ENCODE measurements at regions not wholly inside any gene's neighbourhood (a gene's known extent, or its start where the extent isn't known, plus 50 kb on each side); places are given as distances from the start of the nearest gene placed in this dataset.

- Histone ChIP-seq H3K27ac (no peak overlapping the region), H3K9me3 (peaks cover 4% of the 10 kb centered on the region), H3K4me1 (no peaks in the 10 kb centered on the region), H3K27me3 (no peaks in the 10 kb centered on the region), H3K4me3 (no peak overlapping the region), H3K36me3 (no peaks in the 10 kb centered on the region)
- TF ChIP-seq POLR2AphosphoS5 (IDR thresholded peaks at IDR 0.05; ENCODE audit: insufficient read depth in 1 of 2, low read depth in 1 of 2), result no peak
- TF ChIP-seq POLR2A (IDR thresholded peaks at IDR 0.05), result no peak
- TF ChIP-seq CTCF (IDR thresholded peaks at IDR 0.05), result no peak
- intact Hi-C loops (cut with DNase I), result no loop called here
- peak; percentile 70 to 89 for DNase-seq (ENCODE audit: extremely low spot score in 2 of 2)
Measured at GRCh38 chr19:29365836-29366417, 153.0 kb upstream of the UQCRFS1 start.

DNA sequence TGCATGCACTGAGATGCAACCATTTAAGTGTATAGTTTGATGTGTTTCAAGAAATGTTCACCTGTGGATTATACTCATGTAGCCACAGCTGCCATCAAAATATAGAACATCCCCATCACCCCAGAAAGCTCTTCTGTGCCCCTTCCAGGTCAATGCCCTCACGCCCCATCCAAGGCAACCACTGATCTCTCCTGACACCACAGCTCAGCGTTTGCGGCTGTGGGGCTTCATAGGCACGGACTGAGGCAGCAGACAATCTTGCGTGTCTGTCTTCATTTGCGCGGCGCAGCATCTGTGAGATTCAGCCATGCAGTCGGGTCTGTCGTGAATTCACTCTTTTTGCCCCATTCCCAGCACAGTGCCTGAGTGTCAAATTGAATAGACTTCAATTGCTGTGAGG is 153.8 kb upstream of the UQCRFS1 start:
- no peak overlapping the region for H3K27ac ChIP-seq
- no peaks in the 10 kb centered on the region for H3K27me3 ChIP-seq
- H3K36me3 ChIP-seq, result no peaks in the 10 kb centered on the region
- no peak for TF ChIP-seq POLR2AphosphoS5 (IDR thresholded peaks at IDR 0.05; ENCODE audit: insufficient read depth in 1 of 2, low read depth in 1 of 2)
- TF ChIP-seq POLR2A (IDR thresholded peaks at IDR 0.05), result no peak
- TF ChIP-seq CTCF (IDR thresholded peaks at IDR 0.05), result no peak
- intact Hi-C loops (cut with DNase I), result no loop called here
- DNase-seq (ENCODE audit: extremely low spot score in 2 of 2), result peak; percentile 22 to 74
- peaks cover 3% of the 10 kb centered on the region for H3K9me3 ChIP-seq
- H3K4me3 ChIP-seq, result no peak overlapping the region
- no peaks in the 10 kb centered on the region for H3K4me1 ChIP-seq

GRCh38 chr19:29367791-29368222 is 154.9 kb upstream of the UQCRFS1 start:
- intact Hi-C loops (cut with DNase I), result no loop called here
- DNase-seq (ENCODE audit: extremely low spot score in 2 of 2), result peak in 1 of 2 donors; percentile 32

GRCh38 chr19:29370276-29370675 is 155.5 kb upstream of the VSTM2B start:
- Histone ChIP-seq H3K27me3 (no peaks in the 10 kb centered on the region), H3K4me1 (no peaks in the 10 kb centered on the region), H3K9me3 (no peaks in the 10 kb centered on the region), H3K36me3 (no peaks in the 10 kb centered on the region), H3K4me3 (no peak overlapping the region), H3K27ac (no peak overlapping the region)
- peak; percentile 58 to 81 for DNase-seq (ENCODE audit: extremely low spot score in 2 of 2)
- TF ChIP-seq POLR2AphosphoS5 (IDR thresholded peaks at IDR 0.05; ENCODE audit: insufficient read depth in 1 of 2, low read depth in 1 of 2), result no peak
- no peak for TF ChIP-seq POLR2A (IDR thresholded peaks at IDR 0.05)
- TF ChIP-seq CTCF (IDR thresholded peaks at IDR 0.05), result no peak
- intact Hi-C loops (cut with DNase I), result no loop called here

More at GRCh38 chr19:29367791-29368222, 154.9 kb upstream of the UQCRFS1 start:
- H3K27me3 ChIP-seq, result no peaks in the 10 kb centered on the region
- TF ChIP-seq POLR2AphosphoS5 (IDR thresholded peaks at IDR 0.05; ENCODE audit: insufficient read depth in 1 of 2, low read depth in 1 of 2) (no peak), POLR2A (IDR thresholded peaks at IDR 0.05) (no peak)
- H3K9me3 ChIP-seq, result no peaks in the 10 kb centered on the region
- H3K4me1 ChIP-seq, result no peaks in the 10 kb centered on the region
- H3K36me3 ChIP-seq, result no peaks in the 10 kb centered on the region
- no peak overlapping the region for H3K4me3 ChIP-seq
- no peak overlapping the region for H3K27ac ChIP-seq

- H3K9me3 ChIP-seq, result no peaks in the 10 kb centered on the region
- H3K4me1 ChIP-seq, result no peaks in the 10 kb centered on the region
- H3K4me3 ChIP-seq, result no peak overlapping the region
- no peak overlapping the region for H3K27ac ChIP-seq
- H3K36me3 ChIP-seq, result no peaks in the 10 kb centered on the region
- intact Hi-C loops (cut with DNase I), result no loop called here
- H3K27me3 ChIP-seq, result no peaks in the 10 kb centered on the region
- DNase-seq (ENCODE audit: extremely low spot score in 2 of 2), result peak; percentile 40 to 64
- TF ChIP-seq POLR2A (IDR thresholded peaks at IDR 0.05) (no peak), POLR2AphosphoS5 (IDR thresholded peaks at IDR 0.05; ENCODE audit: insufficient read depth in 1 of 2, low read depth in 1 of 2) (no peak), CTCF (IDR thresholded peaks at IDR 0.05) (no peak)
Measured at GRCh38 chr19:29371251-29372090, 154.3 kb upstream of the VSTM2B start.
